RWPE1 (cell line): ENCODE measurements at regions not wholly inside any gene's neighbourhood (a gene's known extent, or its start where the extent isn't known, plus 50 kb on each side); places are given as distances from the start of the nearest gene placed in this dataset.

Source experiments
- CTCF ChIA-PET: fragments of 350-600 bp; sonication (Branson Sonifier 250); formaldehyde crosslinking; extraction: SDS; loops from one replicate; lab custom pipeline; 2021; lab: Yijun Ruan, JAX
- POLR2A ChIA-PET: fragments of 400-600 bp; formaldehyde crosslinking; extraction: SDS; loops from one replicate; lab custom pipeline; 2020; ENCODE audit warnings: antibody characterized with exemption; ENCODE audit not compliant: low non-redundant PET; lab: Yijun Ruan, JAX
- DNase-seq: peaks from one replicate; pipeline ENCODE4 v3.0.0; 2012; ENCODE audit warnings: low spot score
- H3K27ac ChIP-seq: fragments of 450-650 bp; 2 replicates; pipeline ENCODE4 v1.5.1; 2017
- TF ChIP-seq, protein P1 (sequence below): fragments of 450-650 bp; conservative IDR thresholded peaks from 2 replicates; pipeline ENCODE4 v1.5.1; 2017; ENCODE audit warnings: low read depth, mild to moderate bottlenecking

GRCh38 chr18:44425161-44425560 lies 255.5 kb upstream of the SETBP1 start:
- TF ChIP-seq, protein P1, sequence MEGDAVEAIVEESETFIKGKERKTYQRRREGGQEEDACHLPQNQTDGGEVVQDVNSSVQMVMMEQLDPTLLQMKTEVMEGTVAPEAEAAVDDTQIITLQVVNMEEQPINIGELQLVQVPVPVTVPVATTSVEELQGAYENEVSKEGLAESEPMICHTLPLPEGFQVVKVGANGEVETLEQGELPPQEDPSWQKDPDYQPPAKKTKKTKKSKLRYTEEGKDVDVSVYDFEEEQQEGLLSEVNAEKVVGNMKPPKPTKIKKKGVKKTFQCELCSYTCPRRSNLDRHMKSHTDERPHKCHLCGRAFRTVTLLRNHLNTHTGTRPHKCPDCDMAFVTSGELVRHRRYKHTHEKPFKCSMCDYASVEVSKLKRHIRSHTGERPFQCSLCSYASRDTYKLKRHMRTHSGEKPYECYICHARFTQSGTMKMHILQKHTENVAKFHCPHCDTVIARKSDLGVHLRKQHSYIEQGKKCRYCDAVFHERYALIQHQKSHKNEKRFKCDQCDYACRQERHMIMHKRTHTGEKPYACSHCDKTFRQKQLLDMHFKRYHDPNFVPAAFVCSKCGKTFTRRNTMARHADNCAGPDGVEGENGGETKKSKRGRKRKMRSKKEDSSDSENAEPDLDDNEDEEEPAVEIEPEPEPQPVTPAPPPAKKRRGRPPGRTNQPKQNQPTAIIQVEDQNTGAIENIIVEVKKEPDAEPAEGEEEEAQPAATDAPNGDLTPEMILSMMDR: no peak
- ChIA-PET POLR2A (no interaction called here), CTCF (interaction anchor here (0.6 kb wide), 1 partner anchor 55 kb away, joined by 3 read pairs; no protein-coding TSS in a partner anchor)
- no peak for DNase-seq
- H3K27ac ChIP-seq: no peak overlapping the region

- no peak overlapping the region for H3K27ac ChIP-seq
- TF ChIP-seq, protein P1: no peak
- DNase-seq: no peak
- ChIA-PET POLR2A (no interaction called here), CTCF (no interaction called here)
These were observed 243.1 kb upstream of the SETBP1 start for GRCh38 chr18:44437603-44438002.

GRCh38 chr18:44450226-44450625 lies 230.5 kb upstream of the SETBP1 start:
- DNase-seq: no peak
- ChIA-PET CTCF (no interaction called here), POLR2A (no interaction called here)
- H3K27ac ChIP-seq: no peak overlapping the region
- TF ChIP-seq, protein P1: no peak

GRCh38 chr18:44452346-44452745 lies 228.3 kb upstream of the SETBP1 start:
- ChIA-PET CTCF (interaction anchor here (0.6 kb wide), 1 partner anchor 20 kb away, joined by 3 read pairs; no protein-coding TSS in a partner anchor), POLR2A (no interaction called here)

GRCh38 chr18:44453505-44453904 lies 227.2 kb upstream of the SETBP1 start:
- ChIA-PET POLR2A (no interaction called here), CTCF (no interaction called here)
- H3K27ac ChIP-seq: no peak overlapping the region
- TF ChIP-seq, protein P1: no peak
- DNase-seq: no peak

More at GRCh38 chr18:44452346-44452745, 228.3 kb upstream of the SETBP1 start:
- TF ChIP-seq, protein P1: no peak
- H3K27ac ChIP-seq: no peak overlapping the region
- no peak for DNase-seq

DNA sequence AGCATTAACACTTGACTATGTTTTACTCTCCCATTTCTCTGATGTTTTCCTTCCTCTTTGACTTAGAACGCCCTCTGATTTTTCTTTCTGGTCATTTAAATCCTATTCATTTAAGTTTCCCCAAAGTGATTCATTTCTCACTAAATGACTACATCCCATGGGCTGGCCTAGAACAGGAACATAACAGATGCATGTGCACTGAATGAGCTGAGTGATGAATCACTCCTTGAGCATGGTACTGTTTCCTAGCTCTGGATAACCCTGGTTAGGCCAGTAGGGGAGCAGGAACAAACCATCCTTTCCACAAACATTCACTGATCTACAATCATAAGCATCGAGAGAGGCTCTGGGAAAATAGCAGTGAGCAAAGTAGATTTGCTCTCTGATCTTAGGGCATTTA lies 221.9 kb upstream of the SETBP1 start:
- CTCF ChIA-PET: no interaction called here

More for the DNA sequence above, 221.9 kb upstream of the SETBP1 start:
- POLR2A ChIA-PET: no interaction called here
- no peak overlapping the region for H3K27ac ChIP-seq
- TF ChIP-seq, protein P1: no peak
- DNase-seq: peak; percentile 18
